Smooth muscle cell (in vitro differentiated cells): ENCODE measurements at regions not wholly inside any gene's neighbourhood (a gene's known extent, or its start where the extent isn't known, plus 50 kb on each side); places are given as distances from the start of the nearest gene placed in this dataset.

ENCODE experiments used
- DNase-seq: peaks from one replicate; lab custom pipeline; 2025; ENCODE audit not compliant: unreplicated experiment; lab: John Stamatoyannopoulos, UW
- H2AFZ ChIP-seq: fragments of 200-600 bp; sonication (generic); 2 replicates; pipeline ENCODE4 v1.6.0; 2016; ENCODE audit warnings: antibody characterized with exemption, low read depth, mild to moderate bottlenecking
- H3F3A ChIP-seq: fragments of 200-600 bp; sonication (generic); 2 replicates; pipeline ENCODE4 v1.6.0; 2017; ENCODE audit warnings: antibody characterized with exemption, low read depth
- H3K27ac ChIP-seq: fragments of 200-600 bp; sonication (generic); 2 replicates; pipeline ENCODE4 v1.5.1; 2016; ENCODE audit warnings: low read depth, mild to moderate bottlenecking
- H3K27me3 ChIP-seq: fragments of 200-600 bp; sonication (generic); 2 replicates; pipeline ENCODE4 v1.6.1; 2016; ENCODE audit warnings: low read depth, mild to moderate bottlenecking
- H3K36me3 ChIP-seq: fragments of 200-600 bp; sonication (generic); 2 replicates; pipeline ENCODE4 v1.5.1; 2016; ENCODE audit warnings: low read depth
- H3K4me1 ChIP-seq: fragments of 200-600 bp; sonication (generic); 2 replicates; pipeline ENCODE4 v1.5.1; 2016; ENCODE audit warnings: low read depth
- H3K4me2 ChIP-seq: fragments of 200-600 bp; sonication (generic); 2 replicates; pipeline ENCODE4 v1.6.0; 2016; ENCODE audit warnings: mild to moderate bottlenecking
- H3K4me3 ChIP-seq: fragments of 200-600 bp; sonication (generic); 2 replicates; pipeline ENCODE4 v1.5.1; 2016; ENCODE audit warnings: mild to moderate bottlenecking
- H3K79me2 ChIP-seq: fragments of 200-600 bp; sonication (generic); 2 replicates; pipeline ENCODE4 v1.6.0; 2016; ENCODE audit warnings: low read depth, mild to moderate bottlenecking
- H3K9ac ChIP-seq: fragments of 200-600 bp; sonication (generic); 2 replicates; pipeline ENCODE4 v1.6.0; 2016; ENCODE audit warnings: low read depth
- H3K9me3 ChIP-seq: fragments of 200-600 bp; sonication (generic); replicated peaks from 2 replicates; pipeline ENCODE4 v1.5.1; 2016; ENCODE audit warnings: low read depth
- H4K20me1 ChIP-seq: fragments of 200-600 bp; sonication (generic); 2 replicates; pipeline ENCODE4 v1.6.0; 2016; ENCODE audit warnings: low read depth
- CTCF ChIP-seq: fragments of 200-600 bp; sonication (generic); IDR thresholded peaks from 2 replicates; pipeline ENCODE4 v1.5.1; 2017; ENCODE audit warnings: borderline replicate concordance, mild to moderate bottlenecking, antibody characterized with exemption; ENCODE audit not compliant: insufficient read depth, poor library complexity, severe bottlenecking
- WGBS: methylation state at CpG from one replicate; pipeline ENCODE4 v1.1.7; 2016; ENCODE audit warnings: low lambda C conversion rate; 5-methylcytosine and 5-hydroxymethylcytosine counted together

GRCh38 chr12:87836190-87836589 is 193.0 kb downstream of the C12orf50 start:
- H3K9ac ChIP-seq = no peak overlapping the region
- no peaks in the 10 kb centered on the region for H3K79me2 ChIP-seq
- no peaks in the 10 kb centered on the region for H3K36me3 ChIP-seq
- DNase-seq = no peak
- H3F3A ChIP-seq = no peaks in the 10 kb centered on the region
- H3K4me1 ChIP-seq = no peaks in the 10 kb centered on the region
- no peak overlapping the region for H3K27ac ChIP-seq
- no peaks in the 10 kb centered on the region for H3K9me3 ChIP-seq
- H3K27me3 ChIP-seq = no peaks in the 10 kb centered on the region
- H3K4me3 ChIP-seq = no peak overlapping the region
- H2AFZ ChIP-seq = no peak overlapping the region
- no peak overlapping the region for H3K4me2 ChIP-seq
- no peaks in the 10 kb centered on the region for H4K20me1 ChIP-seq
- TF ChIP-seq CTCF = no peak

GRCh38 chr12:87828382-87828973 is 200.7 kb downstream of the C12orf50 start:
- H3K9ac ChIP-seq = no peak overlapping the region
- H3K27ac ChIP-seq = no peak overlapping the region
- H3K36me3 ChIP-seq = no peaks in the 10 kb centered on the region
- 80% methylated on average over 6 of the region's 6 CpGs for WGBS
- no peak overlapping the region for H3K4me2 ChIP-seq
- no peaks in the 10 kb centered on the region for H4K20me1 ChIP-seq
- no peak overlapping the region for H2AFZ ChIP-seq
- H3K4me3 ChIP-seq = no peak overlapping the region
- no peak for TF ChIP-seq CTCF
- H3K9me3 ChIP-seq = no peaks in the 10 kb centered on the region
- H3K27me3 ChIP-seq = no peaks in the 10 kb centered on the region
- H3K4me1 ChIP-seq = no peaks in the 10 kb centered on the region
- DNase-seq = no peak
- no peaks in the 10 kb centered on the region for H3K79me2 ChIP-seq
- H3F3A ChIP-seq = no peaks in the 10 kb centered on the region

GRCh38 chr12:87827638-87828264 is 201.4 kb downstream of the C12orf50 start:
- H3K9ac ChIP-seq = no peak overlapping the region
- no peak overlapping the region for H3K4me3 ChIP-seq
- no peak for TF ChIP-seq CTCF
- H3K27me3 ChIP-seq = no peaks in the 10 kb centered on the region
- H2AFZ ChIP-seq = no peak overlapping the region
- no peak overlapping the region for H3K27ac ChIP-seq
- H3K4me2 ChIP-seq = no peak overlapping the region
- no peaks in the 10 kb centered on the region for H3K36me3 ChIP-seq
- no peaks in the 10 kb centered on the region for H4K20me1 ChIP-seq
- no peaks in the 10 kb centered on the region for H3K4me1 ChIP-seq
- H3K9me3 ChIP-seq = no peaks in the 10 kb centered on the region
- H3F3A ChIP-seq = no peaks in the 10 kb centered on the region
- no peak for DNase-seq
- WGBS = 34% methylated on average over 2 of the region's 2 CpGs
- no peaks in the 10 kb centered on the region for H3K79me2 ChIP-seq

GRCh38 chr12:87822923-87823322 is 206.3 kb downstream of the C12orf50 start:
- no peak overlapping the region for H3K4me2 ChIP-seq
- no peak for DNase-seq
- no peaks in the 10 kb centered on the region for H3K36me3 ChIP-seq
- H3K27ac ChIP-seq = no peak overlapping the region
- no peak overlapping the region for H2AFZ ChIP-seq
- no peaks in the 10 kb centered on the region for H3K27me3 ChIP-seq
- H3K4me3 ChIP-seq = no peak overlapping the region
- no peaks in the 10 kb centered on the region for H3F3A ChIP-seq
- H3K4me1 ChIP-seq = no peaks in the 10 kb centered on the region
- no peaks in the 10 kb centered on the region for H3K9me3 ChIP-seq
- H4K20me1 ChIP-seq = no peaks in the 10 kb centered on the region
- 78% methylated on average over 1 of the region's 1 CpG for WGBS
- no peaks in the 10 kb centered on the region for H3K79me2 ChIP-seq
- no peak for TF ChIP-seq CTCF
- no peak overlapping the region for H3K9ac ChIP-seq
